SH-SY5Y (cell line): ENCODE measurements at regions not wholly inside any gene's neighbourhood (a gene's known extent, or its start where the extent isn't known, plus 50 kb on each side); places are given as distances from the start of the nearest gene placed in this dataset.

Experiments used
- GATA2 ChIP-seq: IDR thresholded peaks from 2 replicates; pipeline ENCODE4 v1.6.1; 2011; ENCODE audit warnings: mild to moderate bottlenecking, low read depth, low read length
- GATA3 ChIP-seq: IDR thresholded peaks from 2 replicates; pipeline ENCODE4 v1.6.1; 2011; ENCODE audit warnings: low read depth, mild to moderate bottlenecking, low read length, moderate library complexity

DNA sequence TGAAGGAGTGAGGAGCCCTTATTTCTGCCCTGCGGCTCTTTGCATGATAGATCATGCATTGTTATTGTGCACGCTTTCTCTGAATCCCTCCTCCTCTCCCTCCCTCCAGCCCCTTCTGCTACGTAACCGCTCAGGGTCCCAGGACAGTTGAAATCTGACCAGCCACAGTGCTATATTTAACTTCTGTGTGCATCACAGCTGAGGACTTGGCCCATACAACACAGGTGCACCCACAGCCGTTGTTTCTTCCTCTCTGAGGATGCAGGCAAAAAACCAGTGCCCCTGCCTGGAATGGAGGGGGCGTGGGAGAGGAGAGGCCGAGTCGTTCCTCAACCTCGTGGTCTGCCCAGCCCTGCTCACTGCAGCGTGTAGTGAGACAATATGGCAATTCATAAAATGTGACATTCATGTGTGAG lies 335.6 kb upstream of the CLINT1 start:
- TF ChIP-seq GATA3 (no peak), GATA2 (no peak)
